ENCODE measurements at regions not wholly inside any gene's neighbourhood (a gene's known extent, or its start where the extent isn't known, plus 50 kb on each side); places are given as distances from the start of the nearest gene placed in this dataset.

GRCh38 chr3:177772908-177773557 is 575.8 kb upstream of the TBL1XR1 start:
- TF ChIP-seq CTCF (IDR thresholded peaks at IDR 0.05): no peak
- TF ChIP-seq HMGXB4 (CRISPR knock-in tag; IDR thresholded peaks at IDR 0.05): no peak
- no peak for TF ChIP-seq ATF3 (CRISPR knock-in tag; conservative IDR thresholded peaks at IDR 0.05)
- TF ChIP-seq HMGA2 (CRISPR knock-in tag; IDR thresholded peaks at IDR 0.05): no peak
- no peak for TF ChIP-seq ZNF281 (CRISPR knock-in tag; IDR thresholded peaks at IDR 0.05)
- TF ChIP-seq ZNF423 (CRISPR knock-in tag; IDR thresholded peaks at IDR 0.05): no peak
- TF ChIP-seq SP1 (CRISPR knock-in tag; conservative IDR thresholded peaks at IDR 0.05): no peak
- no peak for TF ChIP-seq MAX (CRISPR knock-in tag; IDR thresholded peaks at IDR 0.05)
